HEK293 (cell line): ENCODE measurements at regions not wholly inside any gene's neighbourhood (a gene's known extent, or its start where the extent isn't known, plus 50 kb on each side); places are given as distances from the start of the nearest gene placed in this dataset.

Experiments used
- CTCF ChIA-PET: fragments of 350-600 bp; formaldehyde crosslinking; extraction: SDS; loops from one replicate; lab custom pipeline; 2021; ENCODE audit warnings: antibody characterized with exemption; lab: Yijun Ruan, JAX
- POLR2A ChIA-PET: fragments of 300-600 bp; formaldehyde crosslinking; extraction: SDS; loops from one replicate; lab custom pipeline; 2020; ENCODE audit warnings: antibody characterized with exemption, inconsistent platforms; lab: Yijun Ruan, JAX
- H3K27ac ChIP-seq: fragments of 200-500 bp; sonication (Bioruptor generic); 2 replicates; pipeline ENCODE4 v1.5.1; 2014; ENCODE audit warnings: low read depth, low read length, control low read depth, inconsistent platforms; ENCODE audit errors: extremely low read depth
- H3K36me3 ChIP-seq, 2 experiments: fragments of 200-500 bp in 1 of 2; sonication (Bioruptor generic) in 1 of 2; 1 replicate in 1 of 2; 2 replicates in 1 of 2; pipeline ENCODE4 v1.5.1; 2014 to 2017; ENCODE audit warnings: inconsistent platforms in 2 of 2, low read length in 2 of 2; ENCODE audit not compliant: control insufficient read depth in 2 of 2, insufficient read depth in 1 of 2
- H3K4me1 ChIP-seq: fragments of 200-500 bp; sonication (Bioruptor generic); 2 replicates; pipeline ENCODE4 v1.5.1; 2014; ENCODE audit warnings: mild to moderate bottlenecking, low read length, inconsistent platforms; ENCODE audit not compliant: control insufficient read depth, insufficient read depth
- H3K4me3 ChIP-seq: 2 replicates; pipeline ENCODE4 v1.5.1; 2011; ENCODE audit warnings: low read depth, mild to moderate bottlenecking, control low read depth, low read length, moderate library complexity
- H3K9me3 ChIP-seq: fragments of 200-500 bp; sonication (Bioruptor generic); 2 replicates; pipeline ENCODE4 v1.5.1; 2014; ENCODE audit warnings: low read depth, low read length, inconsistent platforms; ENCODE audit not compliant: control insufficient read depth, insufficient read depth
- EGR2 ChIP-seq: fragments of 450-650 bp; formaldehyde crosslinking; IDR thresholded peaks from 2 replicates; pipeline ENCODE4 v1.5.1; 2016; ENCODE audit warnings: low read depth, missing biosample characterization, missing genetic modification characterization
- IKZF3 ChIP-seq: fragments of 450-650 bp; IDR thresholded peaks from 2 replicates; pipeline ENCODE4 v1.5.0; 2018; ENCODE audit warnings: missing biosample characterization, mild to moderate bottlenecking, missing genetic modification characterization, moderate library complexity
- PRDM4 ChIP-seq: fragments of 450-650 bp; formaldehyde crosslinking; IDR thresholded peaks from 2 replicates; pipeline ENCODE4 v1.5.1; 2017; ENCODE audit warnings: missing biosample characterization, missing genetic modification characterization
- REST ChIP-seq: fragments of 450-650 bp; formaldehyde crosslinking; IDR thresholded peaks from 2 replicates; pipeline ENCODE4 v1.5.1; 2016; ENCODE audit warnings: missing biosample characterization, missing genetic modification characterization
- ZBTB7A ChIP-seq: fragments of 450-650 bp; formaldehyde crosslinking; IDR thresholded peaks from 2 replicates; pipeline ENCODE4 v1.5.1; 2016; ENCODE audit warnings: low read depth, missing biosample characterization, missing genetic modification characterization
- ZFHX2 ChIP-seq: fragments of 450-650 bp; formaldehyde crosslinking; conservative IDR thresholded peaks from 2 replicates; pipeline ENCODE4 v1.5.1; 2016; ENCODE audit warnings: missing biosample characterization, missing genetic modification characterization
- ZNF132 ChIP-seq: fragments of 450-650 bp; formaldehyde crosslinking; IDR thresholded peaks from 2 replicates; pipeline ENCODE4 v1.5.1; 2017; ENCODE audit warnings: missing biosample characterization, missing genetic modification characterization, borderline replicate concordance
- ZNF174 ChIP-seq: fragments of 450-650 bp; formaldehyde crosslinking; IDR thresholded peaks from 2 replicates; pipeline ENCODE4 v1.5.0; 2017; ENCODE audit warnings: missing biosample characterization, mild to moderate bottlenecking, missing genetic modification characterization
- ZNF18 ChIP-seq: fragments of 450-650 bp; formaldehyde crosslinking; IDR thresholded peaks from 2 replicates; pipeline ENCODE4 v1.5.1; 2016; ENCODE audit warnings: missing biosample characterization, missing genetic modification characterization
- ZNF274 ChIP-seq, 2 experiments: fragments of 200-500 bp in 1 of 2; fragments of 450-650 bp in 1 of 2; sonication (Bioruptor generic) in 1 of 2; formaldehyde crosslinking in 1 of 2; IDR thresholded peaks; 2 replicates each; pipeline versions ENCODE4 v1.5.1 to v1.6.1; 2014 to 2016; ENCODE audit warnings: borderline replicate concordance in 1 of 2, inconsistent platforms in 1 of 2, low read length in 1 of 2, missing biosample characterization in 1 of 2, missing genetic modification characterization in 1 of 2
- ZNF280C ChIP-seq: fragments of 450-650 bp; formaldehyde crosslinking; IDR thresholded peaks from 2 replicates; pipeline ENCODE4 v1.5.1; 2016; ENCODE audit warnings: missing biosample characterization, missing genetic modification characterization
- ZNF416 ChIP-seq: fragments of 450-650 bp; formaldehyde crosslinking; IDR thresholded peaks from 2 replicates; pipeline ENCODE4 v1.5.1; 2016; ENCODE audit warnings: missing biosample characterization, missing genetic modification characterization
- ZNF670 ChIP-seq: fragments of 450-650 bp; formaldehyde crosslinking; IDR thresholded peaks from 2 replicates; pipeline ENCODE4 v1.5.1; 2016; ENCODE audit warnings: missing biosample characterization, missing genetic modification characterization, low read depth
- ZSCAN18 ChIP-seq: fragments of 450-650 bp; formaldehyde crosslinking; IDR thresholded peaks from 2 replicates; pipeline ENCODE4 v1.5.1; 2016; ENCODE audit warnings: missing biosample characterization, missing genetic modification characterization

GRCh38 chr3:150315721-150316120 lies 92.4 kb upstream of the TSC22D2 start:
- ChIA-PET POLR2A (no interaction called here), CTCF (interaction anchor here (0.6 to 1.6 kb wide), 2 partner anchors 35 to 76 kb away, joined by 5 to 6 read pairs; no protein-coding TSS in a partner anchor)
- no peak overlapping the region for H3K4me3 ChIP-seq
- no peak for TF ChIP-seq EGR2 (tag by site-specific recombination)
- TF ChIP-seq ZNF670 (tag by site-specific recombination) = no peak
- no peak for TF ChIP-seq ZNF274 (IDR thresholded peaks at IDR 0.05; ENCODE audit: low read length)
- no peak for TF ChIP-seq ZNF274 (tag by site-specific recombination; IDR thresholded peaks at IDR 0.05; ENCODE audit: borderline replicate concordance)
- TF ChIP-seq REST (tag by site-specific recombination) = no peak
- TF ChIP-seq ZNF416 = no peak
- TF ChIP-seq ZNF132 (tag by site-specific recombination) = no peak
- TF ChIP-seq ZNF280C (tag by site-specific recombination) = no peak
- no peak for TF ChIP-seq ZSCAN18
- TF ChIP-seq ZNF18 = no peak
- H3K9me3 ChIP-seq = no peaks in the 10 kb centered on the region
- no peaks in the 10 kb centered on the region for H3K4me1 ChIP-seq
- no peak overlapping the region for H3K27ac ChIP-seq
- no peaks in the 10 kb centered on the region for H3K36me3 ChIP-seq

GRCh38 chr3:150314248-150315004 lies 93.7 kb upstream of the TSC22D2 start:
- ChIA-PET POLR2A (no interaction called here), CTCF (interaction anchor here (0.9 kb wide), 1 partner anchor 28 kb away, joined by 3 read pairs; no protein-coding TSS in a partner anchor)
- no peaks in the 10 kb centered on the region for H3K36me3 ChIP-seq
- H3K9me3 ChIP-seq = no peaks in the 10 kb centered on the region
- TF ChIP-seq ZNF174 (tag by site-specific recombination) (no peak), PRDM4 (tag by site-specific recombination) (no peak), ZBTB7A (tag by site-specific recombination) (no peak), ZFHX2 (tag by site-specific recombination) (no peak), IKZF3 (tag by site-specific recombination) (no peak)
- TF ChIP-seq, all 188 proteins: peak for 0
- Histone ChIP-seq H3K27ac (no peak overlapping the region), H3K4me1 (no peaks in the 10 kb centered on the region), H3K4me3 (no peak overlapping the region)
